IPS-20b (cell line): ENCODE measurements at regions not wholly inside any gene's neighbourhood (a gene's known extent, or its start where the extent isn't known, plus 50 kb on each side); places are given as distances from the start of the nearest gene placed in this dataset.

Experiments used
- H3K27ac ChIP-seq: one replicate; pipeline ENCODE4 v1.5.1; 2013; ENCODE audit warnings: low read length
- H3K27me3 ChIP-seq: 2 replicates; pipeline ENCODE4 v1.6.1; 2013; ENCODE audit warnings: mild to moderate bottlenecking, low read length, inconsistent platforms; ENCODE audit not compliant: insufficient read depth
- H3K36me3 ChIP-seq: 2 replicates; pipeline ENCODE4 v1.6.1; 2013; ENCODE audit warnings: low read depth, mild to moderate bottlenecking, inconsistent platforms, low read length, moderate library complexity; ENCODE audit not compliant: insufficient read depth
- H3K4me1 ChIP-seq: 2 replicates; pipeline ENCODE4 v1.6.1; 2013; ENCODE audit warnings: mild to moderate bottlenecking, control low read depth, inconsistent platforms, low read length, moderate library complexity; ENCODE audit not compliant: insufficient read depth
- H3K4me3 ChIP-seq: 2 replicates; pipeline ENCODE4 v1.5.1; 2013; ENCODE audit warnings: mild to moderate bottlenecking, low read length, inconsistent platforms
- H3K9ac ChIP-seq: 2 replicates; pipeline ENCODE4 v1.6.1; 2013; ENCODE audit warnings: low read depth, mild to moderate bottlenecking, inconsistent platforms, low read length, moderate library complexity
- H3K9me3 ChIP-seq: 2 replicates; pipeline ENCODE4 v1.6.1; 2013; ENCODE audit warnings: mild to moderate bottlenecking, low read depth, low read length, inconsistent platforms; ENCODE audit not compliant: insufficient read depth

DNA sequence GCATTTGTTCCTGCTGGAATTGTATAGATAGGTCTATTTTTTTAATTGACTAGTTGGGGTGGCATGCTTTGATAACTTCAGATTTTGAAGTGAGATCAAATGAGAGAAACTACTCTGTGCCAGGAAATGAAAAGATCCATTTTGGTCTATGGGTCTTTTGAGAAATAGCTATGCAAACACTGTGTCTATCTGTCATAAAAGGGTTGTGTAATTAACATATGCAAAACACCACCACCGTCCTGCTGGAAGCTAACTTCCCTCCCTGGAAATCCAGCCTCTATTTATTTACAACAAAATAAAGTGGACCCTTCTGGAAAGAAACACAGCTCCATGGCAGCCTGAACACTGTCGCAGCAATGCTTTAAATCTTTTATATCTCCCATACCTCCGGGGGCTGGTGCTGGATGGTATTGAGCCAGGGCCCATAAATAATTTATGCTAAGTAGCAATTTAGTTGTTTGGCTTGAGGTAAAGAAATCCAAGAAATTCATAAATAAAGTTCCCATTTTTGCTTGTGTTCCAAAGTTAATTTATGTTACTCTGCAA, 244.2 kb upstream of the POU3F2 start:
- Histone ChIP-seq H3K4me3 (no peak overlapping the region), H3K9me3 (no peaks in the 10 kb centered on the region), H3K27me3 (no peaks in the 10 kb centered on the region)

DNA sequence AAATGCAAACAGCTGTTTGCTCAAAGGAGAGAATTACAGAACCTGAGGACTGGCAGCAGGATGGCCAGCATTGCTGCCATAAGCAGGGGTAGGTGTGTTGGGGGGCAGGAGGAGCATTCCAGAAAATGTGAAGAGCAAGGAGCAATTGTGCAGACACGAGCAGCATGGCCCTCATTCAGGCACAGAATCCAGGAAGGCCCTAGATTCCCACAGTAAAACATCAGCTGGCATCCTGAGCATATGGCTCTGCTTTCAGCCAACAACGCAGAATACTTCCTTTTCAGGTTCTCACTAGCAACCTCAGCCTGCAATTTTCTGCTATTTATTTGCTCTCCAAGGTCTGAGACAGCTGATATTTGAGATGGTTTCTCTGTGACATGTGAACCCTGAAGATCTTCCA, 243.4 kb upstream of the POU3F2 start:
- H3K36me3 ChIP-seq, result no peaks in the 10 kb centered on the region
- H3K4me1 ChIP-seq, result peaks cover 15% of the 10 kb centered on the region
- H3K9me3 ChIP-seq, result no peaks in the 10 kb centered on the region
- H3K27me3 ChIP-seq, result no peaks in the 10 kb centered on the region
- H3K4me3 ChIP-seq, result no peak overlapping the region
- no peak overlapping the region for H3K9ac ChIP-seq
- no peak overlapping the region for H3K27ac ChIP-seq

More for the DNA sequence above, 244.2 kb upstream of the POU3F2 start:
- Histone ChIP-seq H3K4me1 (peaks cover 15% of the 10 kb centered on the region), H3K36me3 (no peaks in the 10 kb centered on the region), H3K9ac (no peak overlapping the region), H3K27ac (no peak overlapping the region)

DNA sequence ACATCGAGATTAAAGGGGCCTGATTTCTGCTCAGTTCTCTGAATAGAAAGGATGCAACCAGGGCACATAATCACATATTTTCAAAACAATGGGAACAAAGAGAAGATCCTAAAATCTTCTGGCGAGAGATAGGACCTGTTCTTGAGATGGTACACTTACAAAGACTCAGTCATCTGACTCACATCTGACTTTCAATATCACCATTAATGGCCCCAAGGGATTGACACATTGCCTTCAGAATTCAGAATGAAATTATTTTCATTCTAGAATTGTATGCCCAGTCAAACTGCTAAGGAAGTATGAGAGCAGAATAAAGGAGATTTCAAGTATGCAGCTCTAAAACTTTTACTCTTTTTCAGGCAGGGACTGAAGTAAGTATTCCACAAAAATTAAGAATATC, 240.7 kb upstream of the POU3F2 start:
- peaks cover 15% of the 10 kb centered on the region for H3K4me1 ChIP-seq
- H3K27me3 ChIP-seq, result no peaks in the 10 kb centered on the region
- H3K9ac ChIP-seq, result no peak overlapping the region
- no peak overlapping the region for H3K27ac ChIP-seq
- no peaks in the 10 kb centered on the region for H3K36me3 ChIP-seq
- H3K9me3 ChIP-seq, result no peaks in the 10 kb centered on the region
- H3K4me3 ChIP-seq, result no peak overlapping the region

DNA sequence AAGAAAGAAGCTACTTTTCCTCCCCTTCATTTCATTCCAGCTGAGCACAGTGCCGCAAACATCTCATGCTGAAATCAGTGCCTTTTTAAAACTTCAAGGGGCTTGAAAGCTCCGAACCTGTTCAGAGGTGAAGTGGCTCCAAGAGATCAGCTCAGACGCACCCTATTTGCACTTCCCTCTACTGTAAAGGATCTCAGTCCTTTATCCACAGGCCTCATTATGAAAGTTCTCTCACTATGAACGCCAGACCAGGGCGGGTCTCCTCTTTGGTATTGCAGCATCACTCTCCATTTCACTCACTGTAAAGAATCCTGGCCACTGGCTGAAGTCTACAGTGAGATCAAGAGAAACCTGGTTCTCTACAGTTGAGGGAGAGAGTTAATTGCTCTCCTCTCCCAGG, 232.7 kb upstream of the POU3F2 start:
- H3K36me3 ChIP-seq, result no peaks in the 10 kb centered on the region
- H3K27me3 ChIP-seq, result no peaks in the 10 kb centered on the region
- no peaks in the 10 kb centered on the region for H3K9me3 ChIP-seq
- no peak overlapping the region for H3K4me3 ChIP-seq
- H3K4me1 ChIP-seq, result no peaks in the 10 kb centered on the region
- no peak overlapping the region for H3K9ac ChIP-seq
- no peak overlapping the region for H3K27ac ChIP-seq

DNA sequence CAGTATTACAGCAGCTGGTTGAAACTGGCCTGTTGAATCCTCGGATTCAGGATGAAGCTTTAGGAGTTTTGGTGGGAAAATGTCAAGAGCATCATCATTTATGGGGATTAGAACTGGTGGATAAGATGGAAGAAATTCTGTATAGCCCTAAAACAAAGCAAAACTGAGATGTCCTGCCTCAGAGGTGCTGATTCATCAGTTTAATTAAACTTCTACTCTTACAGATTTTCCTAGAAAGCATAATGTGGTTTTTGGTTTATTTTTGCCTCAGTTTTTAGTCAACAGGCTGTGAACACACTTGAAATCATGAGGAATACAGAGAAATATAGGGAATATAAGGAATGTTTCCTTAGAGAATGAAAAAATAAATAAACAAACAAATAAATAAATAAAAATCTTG, 228.7 kb upstream of the POU3F2 start:
- Histone ChIP-seq H3K36me3 (no peaks in the 10 kb centered on the region), H3K4me3 (no peak overlapping the region), H3K4me1 (no peaks in the 10 kb centered on the region), H3K27ac (no peak overlapping the region), H3K27me3 (no peaks in the 10 kb centered on the region), H3K9ac (no peak overlapping the region), H3K9me3 (peaks cover 8% of the 10 kb centered on the region)

DNA sequence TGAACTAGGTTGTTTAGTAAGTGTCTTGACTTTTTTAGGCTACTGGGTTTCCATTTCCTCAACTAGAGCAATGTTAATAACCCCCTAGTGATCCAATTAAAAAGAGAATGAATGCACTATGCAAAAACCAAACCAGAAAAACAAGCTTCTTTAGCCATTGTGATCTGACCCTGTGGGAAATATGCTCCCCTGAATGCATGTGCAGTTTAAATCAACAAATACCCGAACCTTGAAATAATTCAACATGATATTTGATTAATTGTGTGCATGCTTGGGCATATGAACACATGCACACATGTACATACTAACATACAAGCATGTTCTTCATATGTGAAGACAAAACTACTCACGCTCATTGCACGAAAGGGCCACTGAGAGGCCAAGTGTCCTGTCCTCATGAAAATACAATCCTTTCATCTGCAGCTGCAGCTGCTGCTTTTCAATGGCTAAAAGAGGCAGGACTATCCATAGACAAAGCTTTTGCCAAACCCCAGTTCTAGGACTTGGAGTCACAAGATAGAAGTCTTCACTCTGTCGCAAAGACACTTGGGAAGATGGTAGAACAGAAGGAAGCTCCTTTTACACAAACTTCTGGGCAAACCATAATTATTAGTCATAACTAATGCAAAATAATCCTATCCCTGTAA, 207.1 kb upstream of the POU3F2 start:
- peaks cover 47% of the 10 kb centered on the region for H3K4me1 ChIP-seq

DNA sequence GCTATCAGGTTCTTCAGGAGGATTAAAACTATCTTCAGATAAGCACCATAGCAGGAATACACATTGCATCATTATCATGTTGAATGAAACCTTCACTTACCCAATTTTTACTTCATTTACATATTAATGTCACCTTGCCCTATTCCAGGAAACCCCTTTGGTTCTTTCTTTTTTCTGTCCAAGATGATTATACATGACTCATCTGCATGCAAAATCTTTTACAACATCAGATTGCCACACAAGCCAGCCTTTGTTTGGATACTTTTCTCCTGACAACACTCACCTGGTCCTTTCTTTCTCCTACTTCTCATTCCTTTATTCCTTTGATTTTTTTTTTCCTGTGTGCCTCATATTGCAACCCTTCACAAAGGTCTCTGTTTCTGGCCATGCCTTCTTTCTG, 200.5 kb upstream of the POU3F2 start:
- Histone ChIP-seq H3K27ac (peak overlapping the region; percentile 16), H3K9me3 (no peaks in the 10 kb centered on the region), H3K9ac (no peak overlapping the region), H3K4me3 (no peak overlapping the region), H3K27me3 (no peaks in the 10 kb centered on the region), H3K4me1 (peaks cover 73% of the 10 kb centered on the region), H3K36me3 (no peaks in the 10 kb centered on the region)

More for the DNA sequence above, 207.1 kb upstream of the POU3F2 start:
- peak overlapping the region; percentile 2 for H3K27ac ChIP-seq
- no peaks in the 10 kb centered on the region for H3K36me3 ChIP-seq
- H3K9me3 ChIP-seq, result no peaks in the 10 kb centered on the region
- H3K4me3 ChIP-seq, result peak overlapping the region; percentile 40
- peak overlapping the region; percentile 2; the same call in 1 of the 2 replicates for H3K9ac ChIP-seq
- no peaks in the 10 kb centered on the region for H3K27me3 ChIP-seq

DNA sequence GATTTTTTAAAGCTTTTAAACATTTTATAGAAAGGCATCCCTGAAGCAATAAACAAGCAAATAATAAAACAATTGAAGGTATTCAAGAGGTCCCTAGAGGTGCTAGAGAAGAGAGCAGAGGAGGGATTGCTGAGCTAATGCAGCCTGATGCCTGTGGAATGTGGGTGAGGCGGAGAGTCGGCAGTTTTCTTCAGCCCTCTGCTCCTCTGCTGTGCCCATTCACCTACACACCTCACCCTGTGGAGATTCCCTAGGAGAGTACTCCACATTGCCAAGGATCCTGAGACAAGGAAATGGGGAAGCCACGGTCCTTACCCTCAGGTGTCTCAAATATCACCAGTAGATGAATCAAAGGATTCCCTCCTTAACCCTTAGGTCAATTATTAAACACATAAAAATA, 199.8 kb upstream of the POU3F2 start:
- Histone ChIP-seq H3K4me3 (no peak overlapping the region), H3K27ac (peak overlapping the region; percentile 16), H3K9me3 (no peaks in the 10 kb centered on the region), H3K4me1 (peaks cover 67% of the 10 kb centered on the region), H3K36me3 (no peaks in the 10 kb centered on the region), H3K9ac (no peak overlapping the region), H3K27me3 (no peaks in the 10 kb centered on the region)

DNA sequence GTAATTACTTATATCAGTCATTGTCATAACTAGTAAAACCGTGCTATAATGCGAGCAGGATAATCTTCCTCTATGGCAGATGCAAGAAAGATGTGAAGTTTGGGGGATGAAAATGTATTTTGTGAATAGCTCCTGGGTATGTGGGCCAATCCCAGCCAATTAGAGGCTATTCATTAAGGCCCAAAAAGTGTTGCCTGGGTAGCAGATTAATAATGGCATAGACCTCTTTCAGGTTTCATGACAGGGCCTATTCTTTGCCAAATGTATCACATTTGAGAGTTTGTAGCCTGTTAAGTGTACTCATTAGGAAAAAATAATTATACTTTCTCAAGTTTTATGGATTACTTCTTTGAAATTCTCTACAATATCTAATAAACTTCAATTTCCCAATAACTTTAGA, 199.2 kb upstream of the POU3F2 start:
- H3K27ac ChIP-seq, result no peak overlapping the region
- no peak overlapping the region for H3K9ac ChIP-seq
- no peak overlapping the region for H3K4me3 ChIP-seq
- H3K27me3 ChIP-seq, result no peaks in the 10 kb centered on the region
- peaks cover 70% of the 10 kb centered on the region for H3K4me1 ChIP-seq
- no peaks in the 10 kb centered on the region for H3K36me3 ChIP-seq
- H3K9me3 ChIP-seq, result no peaks in the 10 kb centered on the region

DNA sequence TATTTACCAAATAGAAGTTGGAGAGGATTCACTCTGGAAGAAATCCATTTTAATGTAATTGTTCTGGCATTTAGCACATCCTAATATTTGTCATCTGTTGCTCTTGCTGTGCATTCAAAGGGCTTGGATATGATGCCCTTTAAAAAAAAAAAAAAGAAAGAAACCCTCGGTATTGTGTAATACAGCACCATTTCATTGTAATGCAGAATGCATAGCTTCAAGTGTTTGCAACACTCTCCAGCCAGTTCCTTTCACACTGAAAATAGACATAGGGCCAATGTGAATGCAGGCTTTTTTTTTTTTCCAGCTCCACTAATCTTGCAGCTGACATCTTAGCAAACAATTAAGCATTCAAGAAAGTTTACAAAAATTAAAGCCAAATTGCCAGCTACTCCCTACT, 197.4 kb upstream of the POU3F2 start:
- H3K9me3 ChIP-seq, result no peaks in the 10 kb centered on the region
- H3K4me3 ChIP-seq, result peak overlapping the region; percentile 33; the same call in 1 of the 2 replicates
- H3K27ac ChIP-seq, result peak overlapping the region; percentile 23
- H3K9ac ChIP-seq, result no peak overlapping the region
- H3K36me3 ChIP-seq, result no peaks in the 10 kb centered on the region
- H3K4me1 ChIP-seq, result peaks cover 64% of the 10 kb centered on the region
- H3K27me3 ChIP-seq, result no peaks in the 10 kb centered on the region

DNA sequence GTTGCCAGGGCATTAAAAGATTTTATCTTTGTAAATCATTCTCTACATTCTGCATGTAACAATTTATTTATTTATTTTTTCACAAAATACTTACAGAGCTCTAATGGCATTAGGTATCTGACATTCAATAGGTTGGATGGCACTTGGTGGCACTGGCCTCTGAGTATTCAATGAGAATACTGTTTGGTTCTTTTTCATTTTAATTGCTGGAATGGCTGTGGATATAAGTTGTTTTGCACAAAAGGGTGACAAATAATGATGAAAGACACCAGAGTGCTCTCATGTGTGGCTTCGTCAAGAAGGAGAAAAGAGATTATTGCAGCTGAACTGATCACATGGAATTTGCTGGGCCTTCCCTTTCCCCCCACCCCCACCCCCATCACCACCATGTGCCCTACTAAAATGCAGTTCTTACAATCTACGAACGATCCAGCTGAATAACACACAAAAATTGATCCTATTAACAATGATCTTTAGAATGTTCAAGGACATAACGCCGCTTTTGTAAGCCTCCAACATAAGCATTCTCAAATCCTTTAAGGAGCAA, 195.2 kb upstream of the POU3F2 start:
- H3K4me1 ChIP-seq, result peaks cover 68% of the 10 kb centered on the region

DNA sequence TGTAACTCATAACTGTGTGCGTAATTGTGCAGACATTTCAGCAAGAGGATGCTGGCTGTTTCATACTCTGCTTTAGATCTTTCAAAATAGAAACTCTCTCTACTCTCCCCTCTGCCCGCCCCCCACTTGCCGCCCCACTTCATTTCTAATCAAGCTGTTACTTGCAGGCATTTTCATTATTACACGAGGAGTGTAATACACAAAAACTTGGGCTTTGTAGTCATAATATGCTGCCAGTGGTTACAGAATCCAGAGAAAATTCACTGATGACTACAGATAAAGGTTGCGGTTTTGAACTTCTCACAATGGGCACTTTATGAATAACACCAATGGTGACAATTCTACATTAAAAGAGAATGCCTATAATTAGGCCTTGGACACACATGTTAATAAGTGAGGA, 194.0 kb upstream of the POU3F2 start:
- Histone ChIP-seq H3K9me3 (no peaks in the 10 kb centered on the region), H3K36me3 (no peaks in the 10 kb centered on the region), H3K4me3 (no peak overlapping the region), H3K9ac (no peak overlapping the region), H3K4me1 (peaks cover 65% of the 10 kb centered on the region), H3K27ac (no peak overlapping the region), H3K27me3 (no peaks in the 10 kb centered on the region)

More for the DNA sequence above, 195.2 kb upstream of the POU3F2 start:
- Histone ChIP-seq H3K9me3 (no peaks in the 10 kb centered on the region), H3K4me3 (no peak overlapping the region), H3K9ac (no peak overlapping the region), H3K27me3 (no peaks in the 10 kb centered on the region), H3K36me3 (no peaks in the 10 kb centered on the region), H3K27ac (no peak overlapping the region)
